Hindlimb muscle (tissue), 1 donor: ENCODE measurements at regions not wholly inside any gene's neighbourhood (a gene's known extent, or its start where the extent isn't known, plus 50 kb on each side); places are given as distances from the start of the nearest gene placed in this dataset.
"Not testable (repeated sequence)": the region's sequence is repeated elsewhere in the genome, so short reads cannot be mapped to it uniquely, and the experiment has no call there.

Experiments
- DNase-seq: peaks from one replicate; pipeline ENCODE4 v3.0.0-alpha.2; 2013

DNA sequence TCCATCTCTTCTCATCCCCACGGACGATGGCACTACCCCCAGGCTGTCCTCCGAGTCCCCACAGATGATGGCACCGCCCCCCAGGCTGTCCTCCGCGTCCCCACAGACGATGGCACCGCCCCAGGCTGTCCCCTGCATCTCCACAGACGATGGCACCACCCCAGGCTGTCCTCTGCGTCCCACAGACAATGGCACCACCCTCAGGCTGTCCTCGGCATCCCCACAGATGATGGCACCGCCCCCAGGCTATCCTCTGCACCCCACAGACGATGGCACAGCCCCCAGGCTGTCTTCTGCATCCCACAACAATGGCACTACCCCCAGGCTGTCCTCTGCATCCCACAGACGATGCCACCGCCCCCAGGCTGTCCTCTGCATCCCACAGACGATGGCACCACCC lies 57.4 kb upstream of the PTCH1 start:
- DNase-seq, result no peak

DNA sequence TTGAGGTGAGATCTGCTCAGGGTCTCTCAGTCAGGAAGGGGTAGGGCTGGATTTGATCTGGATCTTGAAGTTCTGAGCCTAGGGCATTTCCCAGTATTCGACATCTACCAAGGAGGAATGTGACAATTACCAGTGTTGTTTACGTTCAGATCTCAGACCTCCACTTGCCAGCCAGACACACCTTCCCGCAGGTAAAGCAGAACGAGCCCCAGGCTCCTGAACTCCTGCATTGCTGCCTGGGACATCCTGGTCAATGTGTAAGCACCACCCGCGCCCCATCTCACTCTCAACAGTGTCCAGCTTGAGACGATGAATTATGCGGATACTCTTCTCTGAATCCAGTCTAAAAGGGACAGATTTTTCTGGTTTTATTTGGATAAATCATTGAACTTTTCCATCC lies 56.7 kb upstream of the PTCH1 start:
- no peak for DNase-seq

DNA sequence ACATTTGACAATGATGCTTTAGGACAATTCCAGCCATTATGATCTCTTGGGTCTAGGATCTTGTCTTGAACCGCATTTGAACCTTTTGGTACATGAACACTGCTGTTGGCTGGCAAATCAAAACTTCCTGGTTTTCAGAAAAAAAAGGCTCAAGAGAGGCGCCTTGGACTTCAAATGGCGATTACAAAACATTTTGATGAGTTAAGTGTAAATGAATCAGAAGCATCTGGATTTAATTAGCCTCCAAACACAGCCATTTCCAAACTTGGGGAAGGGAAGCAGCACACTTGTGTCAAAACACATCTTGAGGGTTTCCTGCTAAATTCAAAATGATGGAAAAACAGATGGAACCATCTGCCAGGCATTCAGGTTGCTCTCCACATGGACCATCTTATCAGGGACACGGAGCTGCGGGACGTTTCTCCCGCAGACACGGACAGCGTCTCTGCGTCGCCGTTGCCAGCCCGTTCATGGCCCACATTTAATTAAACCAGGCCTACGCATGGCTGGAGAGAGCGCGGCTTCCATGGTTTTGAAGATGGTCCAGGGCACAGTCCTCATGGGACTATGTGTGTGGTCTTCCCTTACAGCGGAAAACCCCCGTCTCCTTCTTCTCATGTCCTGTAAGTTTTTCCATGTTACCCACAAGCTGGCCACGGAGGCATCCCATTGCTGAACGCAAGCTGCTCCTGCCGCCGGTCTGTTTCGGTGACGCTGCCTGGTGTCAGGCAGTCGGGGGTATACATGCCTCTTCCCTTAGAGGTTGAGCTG lies 55.8 kb upstream of the PTCH1 start:
- DNase-seq, result no peak

DNA sequence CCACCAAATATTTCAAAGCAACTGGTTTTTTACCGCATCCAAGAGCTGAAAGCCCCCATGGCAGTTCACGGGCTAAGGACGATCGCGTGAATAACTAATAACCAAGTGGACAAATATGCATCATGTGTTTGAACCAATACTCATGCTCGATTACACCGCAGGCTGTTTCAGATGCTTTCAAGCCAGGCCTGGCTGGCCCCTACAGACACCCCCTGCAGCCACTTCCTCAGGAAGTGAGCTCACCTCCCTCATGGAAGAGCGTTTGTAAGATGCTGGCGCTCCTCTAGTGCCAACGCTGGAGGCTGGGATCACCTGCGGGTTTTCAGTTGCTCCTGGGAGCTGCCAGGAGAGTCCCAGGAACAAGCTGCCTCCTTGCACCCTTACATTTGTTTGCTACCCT lies 53.9 kb upstream of the PTCH1 start:
- DNase-seq, result no peak

DNA sequence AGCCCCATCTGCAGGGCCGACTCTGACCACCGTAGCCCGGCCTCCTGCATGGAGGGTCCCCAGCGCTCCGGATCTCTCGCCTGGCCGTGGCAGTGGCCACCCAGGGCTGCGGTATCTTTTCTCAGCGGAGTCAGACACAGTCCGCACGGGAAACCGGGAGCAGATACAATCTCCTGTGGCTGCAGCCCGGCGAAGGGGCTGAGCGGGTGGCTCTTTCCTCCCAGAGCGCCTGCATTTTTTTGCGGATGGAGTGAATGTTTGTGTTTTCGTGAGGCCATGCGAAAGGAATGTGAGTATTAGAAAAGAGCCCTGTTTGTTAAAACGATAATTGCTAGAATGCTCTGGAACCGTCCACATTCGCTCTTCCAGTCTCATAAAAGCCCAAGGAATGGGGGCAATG lies 53.4 kb upstream of the PTCH1 start:
- no peak for DNase-seq

GRCh38 chr9:95568735-95569134 lies 52.0 kb upstream of the PTCH1 start:
- DNase-seq, result not testable (repeated sequence)
